GM23338 (cell line): ENCODE measurements at regions not wholly inside any gene's neighbourhood (a gene's known extent, or its start where the extent isn't known, plus 50 kb on each side); places are given as distances from the start of the nearest gene placed in this dataset.

Experiments used
- ATAC-seq: fragments of 200-7000 bp; cut with Tn5 transposase; 3 replicates; pipeline ENCODE4 v1.9.1; 2020
- DNase-seq: peaks from one replicate; pipeline ENCODE4 v3.0.0-alpha.2; 2015; ENCODE audit warnings: low spot score
- H2AFZ ChIP-seq: fragments of 200-600 bp; sonication (generic); 2 replicates; pipeline ENCODE4 v1.8.0; 2016; ENCODE audit warnings: antibody characterized with exemption, mild to moderate bottlenecking, moderate library complexity
- H3F3A ChIP-seq: fragments of 200-600 bp; sonication (generic); replicated peaks from 2 replicates; pipeline ENCODE4 v1.8.0; 2017; ENCODE audit warnings: antibody characterized with exemption, mixed run types, low read depth
- H3K27ac ChIP-seq: fragments of 200-600 bp; sonication (generic); 2 replicates; pipeline ENCODE4 v1.6.1; 2016; ENCODE audit warnings: low read depth
- H3K27me3 ChIP-seq: fragments of 200-600 bp; sonication (generic); 2 replicates; pipeline ENCODE4 v1.8.0; 2016; ENCODE audit warnings: mild to moderate bottlenecking, mixed run types, moderate library complexity; ENCODE audit not compliant: insufficient read depth
- H3K36me3 ChIP-seq: fragments of 200-600 bp; sonication (generic); 2 replicates; pipeline ENCODE4 v1.8.0; 2016; ENCODE audit warnings: mild to moderate bottlenecking; ENCODE audit not compliant: insufficient read depth
- H3K4me1 ChIP-seq: fragments of 200-600 bp; sonication (generic); 2 replicates; pipeline ENCODE4 v1.8.0; 2016; ENCODE audit warnings: mild to moderate bottlenecking, moderate library complexity; ENCODE audit not compliant: insufficient read depth
- H3K4me2 ChIP-seq: fragments of 200-600 bp; sonication (generic); 2 replicates; pipeline ENCODE4 v1.7.1; 2017; ENCODE audit warnings: mixed run types
- H3K4me3 ChIP-seq: fragments of 200-600 bp; sonication (generic); 2 replicates; pipeline ENCODE4 v1.6.1; 2016; ENCODE audit warnings: mixed run types
- H3K79me2 ChIP-seq: fragments of 200-600 bp; sonication (generic); replicated peaks from 2 replicates; pipeline ENCODE4 v1.8.0; 2017; ENCODE audit warnings: mild to moderate bottlenecking; ENCODE audit not compliant: insufficient read depth
- H3K9me2 ChIP-seq: fragments of 200-600 bp; sonication (generic); 2 replicates; pipeline ENCODE4 v1.8.0; 2017; ENCODE audit not compliant: insufficient read depth
- H4K20me1 ChIP-seq: fragments of 200-600 bp; sonication (generic); replicated peaks from 2 replicates; pipeline ENCODE4 v1.8.0; 2017; ENCODE audit warnings: mild to moderate bottlenecking; ENCODE audit not compliant: insufficient read depth
- H3K27ac Mint-ChIP-seq: 2 replicates; pipeline ENCODE4 v1.8.0; 2020; ENCODE audit warnings: inconsistent platforms, mild to moderate bottlenecking, moderate library complexity, mixed read lengths
- H3K27me3 Mint-ChIP-seq: 3 replicates; pipeline ENCODE4 v1.8.0; 2022; ENCODE audit warnings: low read depth, mild to moderate bottlenecking, moderate library complexity, mixed read lengths, inconsistent platforms; ENCODE audit not compliant: insufficient read depth, poor library complexity
- H3K36me3 Mint-ChIP-seq: 3 replicates; pipeline ENCODE4 v1.8.0; 2021; ENCODE audit warnings: low read depth, mild to moderate bottlenecking, inconsistent platforms, moderate library complexity, mixed read lengths
- H3K4me1 Mint-ChIP-seq: 3 replicates; pipeline ENCODE4 v1.8.0; 2020; ENCODE audit warnings: mild to moderate bottlenecking, inconsistent platforms, mixed read lengths
- H3K4me3 Mint-ChIP-seq: 3 replicates; pipeline ENCODE4 v1.8.0; 2021; ENCODE audit warnings: moderate library complexity, mild to moderate bottlenecking, inconsistent platforms, mixed read lengths
- H3K9me3 Mint-ChIP-seq: 3 replicates; pipeline ENCODE4 v1.8.0; 2020; ENCODE audit warnings: moderate library complexity, mild to moderate bottlenecking, inconsistent platforms, mixed read lengths
- CREB1 ChIP-seq: fragments of 250-450 bp; sonication (Bioruptor Pico); IDR thresholded peaks from 2 replicates; pipeline ENCODE4 v1.5.0; 2020; ENCODE audit warnings: low read depth, mild to moderate bottlenecking, moderate library complexity
- JUNB ChIP-seq: IDR thresholded peaks from one replicate; pipeline ENCODE4 v1.6.1; 2016; ENCODE audit warnings: antibody characterized with exemption; ENCODE audit not compliant: unreplicated experiment
- POLR2AphosphoS5 ChIP-seq: IDR thresholded peaks from 2 replicates; pipeline ENCODE4 v1.6.1; 2016; ENCODE audit warnings: antibody characterized with exemption, low read depth
- STAT1 ChIP-seq: IDR thresholded peaks from one replicate; pipeline ENCODE4 v1.6.1; 2016; ENCODE audit warnings: antibody characterized with exemption; ENCODE audit not compliant: unreplicated experiment
- ZNF331 ChIP-seq: fragments of 250-450 bp; sonication (Bioruptor Pico); IDR thresholded peaks from 2 replicates; pipeline ENCODE4 v1.5.0; 2020; ENCODE audit warnings: low read depth, mild to moderate bottlenecking, moderate library complexity
- TF ChIP-seq, protein P1 (sequence below): fragments of 250-450 bp; sonication (Bioruptor Pico); IDR thresholded peaks from 2 replicates; pipeline ENCODE4 v1.5.0; 2020; ENCODE audit warnings: mild to moderate bottlenecking, moderate library complexity
- TF ChIP-seq, protein P2 (sequence below): IDR thresholded peaks from 2 replicates; pipeline ENCODE4 v1.6.1; 2016; ENCODE audit warnings: antibody characterized with exemption

GRCh38 chr1:244140420-244140819 is 89.3 kb downstream of the ZBTB18 start (continued):
- TF ChIP-seq, protein P1, sequence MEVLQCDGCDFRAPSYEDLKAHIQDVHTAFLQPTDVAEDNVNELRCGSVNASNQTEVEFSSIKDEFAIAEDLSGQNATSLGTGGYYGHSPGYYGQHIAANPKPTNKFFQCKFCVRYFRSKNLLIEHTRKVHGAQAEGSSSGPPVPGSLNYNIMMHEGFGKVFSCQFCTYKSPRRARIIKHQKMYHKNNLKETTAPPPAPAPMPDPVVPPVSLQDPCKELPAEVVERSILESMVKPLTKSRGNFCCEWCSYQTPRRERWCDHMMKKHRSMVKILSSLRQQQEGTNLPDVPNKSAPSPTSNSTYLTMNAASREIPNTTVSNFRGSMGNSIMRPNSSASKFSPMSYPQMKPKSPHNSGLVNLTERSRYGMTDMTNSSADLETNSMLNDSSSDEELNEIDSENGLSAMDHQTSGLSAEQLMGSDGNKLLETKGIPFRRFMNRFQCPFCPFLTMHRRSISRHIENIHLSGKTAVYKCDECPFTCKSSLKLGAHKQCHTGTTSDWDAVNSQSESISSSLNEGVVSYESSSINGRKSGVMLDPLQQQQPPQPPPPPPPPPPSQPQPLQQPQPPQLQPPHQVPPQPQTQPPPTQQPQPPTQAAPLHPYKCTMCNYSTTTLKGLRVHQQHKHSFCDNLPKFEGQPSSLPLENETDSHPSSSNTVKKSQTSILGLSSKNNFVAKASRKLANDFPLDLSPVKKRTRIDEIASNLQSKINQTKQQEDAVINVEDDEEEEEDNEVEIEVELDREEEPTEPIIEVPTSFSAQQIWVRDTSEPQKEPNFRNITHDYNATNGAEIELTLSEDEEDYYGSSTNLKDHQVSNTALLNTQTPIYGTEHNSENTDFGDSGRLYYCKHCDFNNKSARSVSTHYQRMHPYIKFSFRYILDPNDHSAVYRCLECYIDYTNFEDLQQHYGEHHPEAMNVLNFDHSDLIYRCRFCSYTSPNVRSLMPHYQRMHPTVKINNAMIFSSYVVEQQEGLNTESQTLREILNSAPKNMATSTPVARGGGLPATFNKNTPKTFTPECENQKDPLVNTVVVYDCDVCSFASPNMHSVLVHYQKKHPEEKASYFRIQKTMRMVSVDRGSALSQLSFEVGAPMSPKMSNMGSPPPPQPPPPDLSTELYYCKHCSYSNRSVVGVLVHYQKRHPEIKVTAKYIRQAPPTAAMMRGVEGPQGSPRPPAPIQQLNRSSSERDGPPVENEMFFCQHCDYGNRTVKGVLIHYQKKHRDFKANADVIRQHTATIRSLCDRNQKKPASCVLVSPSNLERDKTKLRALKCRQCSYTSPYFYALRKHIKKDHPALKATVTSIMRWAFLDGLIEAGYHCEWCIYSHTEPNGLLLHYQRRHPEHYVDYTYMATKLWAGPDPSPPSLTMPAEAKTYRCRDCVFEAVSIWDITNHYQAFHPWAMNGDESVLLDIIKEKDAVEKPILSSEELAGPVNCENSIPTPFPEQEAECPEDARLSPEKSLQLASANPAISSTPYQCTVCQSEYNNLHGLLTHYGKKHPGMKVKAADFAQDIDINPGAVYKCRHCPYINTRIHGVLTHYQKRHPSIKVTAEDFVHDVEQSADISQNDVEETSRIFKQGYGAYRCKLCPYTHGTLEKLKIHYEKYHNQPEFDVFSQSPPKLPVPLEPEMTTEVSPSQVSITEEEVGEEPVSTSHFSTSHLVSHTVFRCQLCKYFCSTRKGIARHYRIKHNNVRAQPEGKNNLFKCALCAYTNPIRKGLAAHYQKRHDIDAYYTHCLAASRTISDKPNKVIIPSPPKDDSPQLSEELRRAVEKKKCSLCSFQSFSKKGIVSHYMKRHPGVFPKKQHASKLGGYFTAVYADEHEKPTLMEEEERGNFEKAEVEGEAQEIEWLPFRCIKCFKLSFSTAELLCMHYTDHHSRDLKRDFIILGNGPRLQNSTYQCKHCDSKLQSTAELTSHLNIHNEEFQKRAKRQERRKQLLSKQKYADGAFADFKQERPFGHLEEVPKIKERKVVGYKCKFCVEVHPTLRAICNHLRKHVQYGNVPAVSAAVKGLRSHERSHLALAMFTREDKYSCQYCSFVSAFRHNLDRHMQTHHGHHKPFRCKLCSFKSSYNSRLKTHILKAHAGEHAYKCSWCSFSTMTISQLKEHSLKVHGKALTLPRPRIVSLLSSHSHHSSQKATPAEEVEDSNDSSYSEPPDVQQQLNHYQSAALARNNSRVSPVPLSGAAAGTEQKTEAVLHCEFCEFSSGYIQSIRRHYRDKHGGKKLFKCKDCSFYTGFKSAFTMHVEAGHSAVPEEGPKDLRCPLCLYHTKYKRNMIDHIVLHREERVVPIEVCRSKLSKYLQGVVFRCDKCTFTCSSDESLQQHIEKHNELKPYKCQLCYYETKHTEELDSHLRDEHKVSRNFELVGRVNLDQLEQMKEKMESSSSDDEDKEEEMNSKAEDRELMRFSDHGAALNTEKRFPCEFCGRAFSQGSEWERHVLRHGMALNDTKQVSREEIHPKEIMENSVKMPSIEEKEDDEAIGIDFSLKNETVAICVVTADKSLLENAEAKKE (CRISPR knock-in tag): no peak
- TF ChIP-seq CREB1 (CRISPR knock-in tag): no peak
- TF ChIP-seq, protein P2, sequence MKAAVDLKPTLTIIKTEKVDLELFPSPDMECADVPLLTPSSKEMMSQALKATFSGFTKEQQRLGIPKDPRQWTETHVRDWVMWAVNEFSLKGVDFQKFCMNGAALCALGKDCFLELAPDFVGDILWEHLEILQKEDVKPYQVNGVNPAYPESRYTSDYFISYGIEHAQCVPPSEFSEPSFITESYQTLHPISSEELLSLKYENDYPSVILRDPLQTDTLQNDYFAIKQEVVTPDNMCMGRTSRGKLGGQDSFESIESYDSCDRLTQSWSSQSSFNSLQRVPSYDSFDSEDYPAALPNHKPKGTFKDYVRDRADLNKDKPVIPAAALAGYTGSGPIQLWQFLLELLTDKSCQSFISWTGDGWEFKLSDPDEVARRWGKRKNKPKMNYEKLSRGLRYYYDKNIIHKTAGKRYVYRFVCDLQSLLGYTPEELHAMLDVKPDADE: no peak
- TF ChIP-seq ZNF331 (CRISPR knock-in tag): no peak
- no peak for TF ChIP-seq POLR2AphosphoS5
- TF ChIP-seq STAT1: no peak
- no peak for TF ChIP-seq JUNB

GRCh38 chr1:244144053-244144452 is 93.0 kb downstream of the ZBTB18 start:
- Histone ChIP-seq H3K27me3 (no peaks in the 10 kb centered on the region), H3F3A (no peaks in the 10 kb centered on the region), H3K4me3 (no peak overlapping the region), H4K20me1 (no peaks in the 10 kb centered on the region), H3K27ac (no peak overlapping the region), H3K9me2 (peaks cover 24% of the 10 kb centered on the region; the same call in 1 of the 2 replicates), H3K79me2 (no peaks in the 10 kb centered on the region), H3K4me1 (peaks cover 8% of the 10 kb centered on the region; the same call in 1 of the 2 replicates), H3K36me3 (no peaks in the 10 kb centered on the region), H3K4me2 (no peak overlapping the region), H2AFZ (peak overlapping the region; percentile 69; the same call in 1 of the 2 replicates)
- no peaks in the 10 kb centered on the region for H3K27me3 Mint-ChIP-seq
- no peaks in the 10 kb centered on the region for H3K9me3 Mint-ChIP-seq
- TF ChIP-seq, protein P1 (CRISPR knock-in tag): no peak
- no peak for TF ChIP-seq ZNF331 (CRISPR knock-in tag)
- H3K27ac Mint-ChIP-seq: no peak overlapping the region
- peaks cover 11% of the 10 kb centered on the region for H3K4me1 Mint-ChIP-seq
- DNase-seq (no peak), ATAC-seq (no peak)
- H3K4me3 Mint-ChIP-seq: no peak overlapping the region
- no peaks in the 10 kb centered on the region for H3K36me3 Mint-ChIP-seq
